Skin epidermis (tissue), 12 donors: ENCODE measurements at regions not wholly inside any gene's neighbourhood (a gene's known extent, or its start where the extent isn't known, plus 50 kb on each side); places are given as distances from the start of the nearest gene placed in this dataset.
"Not testable (repeated sequence)": the region's sequence is repeated elsewhere in the genome, so short reads cannot be mapped to it uniquely, and the experiment has no call there.

Source experiments
- H3K27ac ChIP-seq, 21 experiments: fragments of 200-600 bp; sonication (generic) in 11 of 21; one replicate each; pipeline ENCODE4 v1.5.0; 2020; ENCODE audit warnings: mild to moderate bottlenecking in 3 of 21, inconsistent platforms in 2 of 21, moderate library complexity in 2 of 21
- H3K4me3 ChIP-seq, 7 experiments: fragments of 200-600 bp; sonication (generic) in 2 of 7; one replicate each; pipeline ENCODE4 v1.5.0; 2020; ENCODE audit warnings: inconsistent platforms in 2 of 7, mild to moderate bottlenecking in 2 of 7, moderate library complexity in 1 of 7

- no peak overlapping the region for H3K27ac ChIP-seq
Observed at GRCh38 chr11:130979386-130979972, 63.2 kb upstream of the SNX19 start.

GRCh38 chr11:130980071-130980862 lies 64.0 kb upstream of the SNX19 start:
- Histone ChIP-seq H3K4me3 (no peak overlapping the region), H3K27ac (no peak overlapping the region)

More at GRCh38 chr11:130979386-130979972, 63.2 kb upstream of the SNX19 start:
- H3K4me3 ChIP-seq, result no peak overlapping the region

GRCh38 chr11:130984241-130984640 lies 68.0 kb upstream of the SNX19 start:
- not testable (repeated sequence) for H3K4me3 ChIP-seq, H3K27ac ChIP-seq

GRCh38 chr11:130992788-130993187 lies 76.5 kb upstream of the SNX19 start:
- H3K27ac ChIP-seq, result no peak overlapping the region
- H3K4me3 ChIP-seq, result no peak overlapping the region

- Histone ChIP-seq H3K4me3 (no peak overlapping the region), H3K27ac (no peak overlapping the region)
Observed at GRCh38 chr11:130994043-130994442, 77.8 kb upstream of the SNX19 start.

GRCh38 chr11:130995266-130995665 lies 79.0 kb upstream of the SNX19 start:
- Histone ChIP-seq H3K4me3 (no peak overlapping the region), H3K27ac (no peak overlapping the region)

- Histone ChIP-seq H3K4me3 (no peak overlapping the region), H3K27ac (no peak overlapping the region)
Observed at GRCh38 chr11:130997278-130997677, 81.0 kb upstream of the SNX19 start.

GRCh38 chr11:130999086-130999485 lies 82.8 kb upstream of the SNX19 start:
- Histone ChIP-seq H3K27ac (no peak overlapping the region), H3K4me3 (no peak overlapping the region)

- no peak overlapping the region for H3K27ac ChIP-seq
- no peak overlapping the region for H3K4me3 ChIP-seq
Observed at GRCh38 chr11:130999992-131000770, 83.9 kb upstream of the SNX19 start.

- H3K4me3 ChIP-seq, result no peak overlapping the region
- no peak overlapping the region for H3K27ac ChIP-seq
Observed at GRCh38 chr11:131002145-131002544, 85.9 kb upstream of the SNX19 start.

- H3K4me3 ChIP-seq, result no peak overlapping the region
- no peak overlapping the region for H3K27ac ChIP-seq
Observed at GRCh38 chr11:131005829-131006228, 89.5 kb upstream of the SNX19 start.

GRCh38 chr11:131025020-131025419 lies 108.7 kb upstream of the SNX19 start:
- H3K27ac ChIP-seq, result no peak overlapping the region
- H3K4me3 ChIP-seq, result no peak overlapping the region

- Histone ChIP-seq H3K4me3 (no peak overlapping the region), H3K27ac (no peak overlapping the region)
Observed at GRCh38 chr11:131025421-131026125, 109.3 kb upstream of the SNX19 start.

GRCh38 chr11:131027491-131027890 lies 111.2 kb upstream of the SNX19 start:
- H3K27ac ChIP-seq, result no peak overlapping the region
- H3K4me3 ChIP-seq, result no peak overlapping the region

- no peak overlapping the region for H3K4me3 ChIP-seq
- H3K27ac ChIP-seq, result peak overlapping the region in 13 of 21 experiments; percentile 4 to 73 (median 42)
Observed at GRCh38 chr11:131033151-131033651, 116.9 kb upstream of the SNX19 start.

GRCh38 chr11:131036514-131036913 lies 120.2 kb upstream of the SNX19 start:
- Histone ChIP-seq H3K27ac (no peak overlapping the region), H3K4me3 (no peak overlapping the region)

- H3K4me3 ChIP-seq, result no peak overlapping the region
- H3K27ac ChIP-seq, result no peak overlapping the region
Observed at GRCh38 chr11:131037873-131038272, 121.6 kb upstream of the SNX19 start.

GRCh38 chr11:131038597-131038996 lies 122.3 kb upstream of the SNX19 start:
- H3K27ac ChIP-seq, result no peak overlapping the region
- H3K4me3 ChIP-seq, result no peak overlapping the region

GRCh38 chr11:131041331-131042040 lies 125.2 kb upstream of the SNX19 start:
- peak overlapping the region in 10 of 21 experiments; percentile 4 to 65 (median 36) for H3K27ac ChIP-seq
- no peak overlapping the region for H3K4me3 ChIP-seq
